IMR-90 (cell line): ENCODE measurements at regions not wholly inside any gene's neighbourhood (a gene's known extent, or its start where the extent isn't known, plus 50 kb on each side); places are given as distances from the start of the nearest gene placed in this dataset.

Experiments used
- ATAC-seq: fragments of 200-7000 bp; cut with Tn5 transposase; 2 replicates; pipeline ENCODE4 v1.9.1; 2020; ENCODE audit warnings: low read depth, mild to moderate bottlenecking, moderate library complexity
- BruUV-seq: library from RNA; stranded (reverse); fragments of 400-500 nt; replicated peaks from 2 replicates; lab custom pipeline; 2021; lab: Mats Ljungman, UMichigan
- CTCF ChIA-PET: fragments of 300-600 bp; formaldehyde crosslinking; extraction: SDS; loops from one replicate; lab custom pipeline; 2021; ENCODE audit warnings: antibody characterized with exemption; lab: Yijun Ruan, JAX
- POLR2A ChIA-PET: fragments of 300-600 bp; sonication (Branson Sonifier 250); formaldehyde crosslinking; loops from one replicate; lab custom pipeline; 2022; ENCODE audit warnings: antibody characterized with exemption; ENCODE audit not compliant: unreplicated experiment; lab: Charles Lee
- DNase-seq: peaks from one replicate; pipeline ENCODE4 v3.0.0; 2013
- H2AFZ ChIP-seq: replicated peaks from 2 replicates; pipeline ENCODE3; 2013; ENCODE audit warnings: low read length, mild to moderate bottlenecking; ENCODE audit not compliant: poor library complexity
- H2AK5ac ChIP-seq: 2 replicates; pipeline ENCODE4 v1.6.1; 2013; ENCODE audit warnings: low read depth, low read length, inconsistent platforms
- H2AK9ac ChIP-seq: replicated peaks from 2 replicates; pipeline ENCODE3; 2013; ENCODE audit warnings: mild to moderate bottlenecking, low read depth, low read length, moderate library complexity; ENCODE audit not compliant: poor library complexity
- H2BK120ac ChIP-seq: 2 replicates; pipeline ENCODE4 v1.6.1; 2013; ENCODE audit warnings: low read depth, low read length, inconsistent platforms
- H2BK15ac ChIP-seq: 3 replicates; pipeline ENCODE4 v1.6.1; 2013; ENCODE audit warnings: low read depth, low read length, inconsistent platforms
- H2BK20ac ChIP-seq: 2 replicates; pipeline ENCODE4 v1.6.1; 2013; ENCODE audit warnings: low read depth, mild to moderate bottlenecking, inconsistent platforms, low read length, moderate library complexity
- H2BK5ac ChIP-seq: 2 replicates; pipeline ENCODE4 v1.6.1; 2013; ENCODE audit warnings: mild to moderate bottlenecking, low read depth, low read length, inconsistent platforms; ENCODE audit not compliant: poor library complexity, severe bottlenecking
- H3K14ac ChIP-seq: replicated peaks from 2 replicates; pipeline ENCODE4 v1.6.1; 2013; ENCODE audit warnings: low read depth, low read length, inconsistent platforms
- H3K18ac ChIP-seq: 2 replicates; pipeline ENCODE4 v1.6.1; 2013; ENCODE audit warnings: low read depth, low read length, control low read depth
- H3K23ac ChIP-seq: 2 replicates; pipeline ENCODE4 v1.6.1; 2013; ENCODE audit warnings: low read depth, low read length, inconsistent platforms
- H3K27ac ChIP-seq: 2 replicates; pipeline ENCODE4 v1.5.1; 2013; ENCODE audit warnings: mild to moderate bottlenecking, control low read depth, low read length; ENCODE audit not compliant: insufficient read depth
- H3K27me3 ChIP-seq: 2 replicates; pipeline ENCODE4 v1.6.1; 2013; ENCODE audit warnings: low read length; ENCODE audit not compliant: control insufficient read depth, insufficient read depth
- H3K36me3 ChIP-seq: 2 replicates; pipeline ENCODE4 v1.6.1; 2013; ENCODE audit warnings: low read length, mixed read lengths; ENCODE audit not compliant: control insufficient read depth, insufficient read depth
- H3K4ac ChIP-seq: 2 replicates; pipeline ENCODE4 v1.6.1; 2013; ENCODE audit warnings: low read depth, low read length, inconsistent platforms
- H3K4me1 ChIP-seq: 2 replicates; pipeline ENCODE4 v1.6.1; 2013; ENCODE audit warnings: low read length, mixed read lengths; ENCODE audit not compliant: control insufficient read depth, insufficient read depth
- H3K4me2 ChIP-seq: 2 replicates; pipeline ENCODE4 v1.6.1; 2013; ENCODE audit warnings: low read depth, mild to moderate bottlenecking, control low read depth, low read length, moderate library complexity
- H3K4me3 ChIP-seq: 2 replicates; pipeline ENCODE4 v1.5.1; 2013; ENCODE audit warnings: low read depth, mild to moderate bottlenecking, control low read depth, low read length, moderate library complexity; ENCODE audit not compliant: insufficient read depth
- H3K56ac ChIP-seq: 2 replicates; pipeline ENCODE4 v1.6.1; 2013; ENCODE audit warnings: low read length, inconsistent platforms; ENCODE audit not compliant: insufficient read depth; ENCODE audit errors: extremely low read depth
- H3K79me1 ChIP-seq, 2 experiments: 2 replicates each; pipeline ENCODE4 v1.6.1; 2013; ENCODE audit warnings: low read length in 2 of 2, inconsistent platforms in 1 of 2, low read depth in 1 of 2
- H3K9ac ChIP-seq: 2 replicates; pipeline ENCODE4 v1.6.1; 2013; ENCODE audit warnings: low read depth, low read length, control low read depth
- H3K9me1 ChIP-seq: 2 replicates; pipeline ENCODE4 v1.6.1; 2013; ENCODE audit warnings: low read length, inconsistent platforms; ENCODE audit not compliant: insufficient read depth
- H3K9me3 ChIP-seq: 2 replicates; pipeline ENCODE4 v1.6.1; 2013; ENCODE audit warnings: low read length; ENCODE audit not compliant: control insufficient read depth, insufficient read depth
- H4K20me1 ChIP-seq: 2 replicates; pipeline ENCODE4 v1.6.1; 2013; ENCODE audit warnings: low read length, inconsistent platforms; ENCODE audit not compliant: insufficient read depth
- H4K5ac ChIP-seq: 2 replicates; pipeline ENCODE4 v1.6.1; 2013; ENCODE audit warnings: mild to moderate bottlenecking, low read depth, low read length, control low read depth
- H4K8ac ChIP-seq, 2 experiments: 2 replicates each; pipeline ENCODE4 v1.6.1; 2013; ENCODE audit warnings: low read depth in 2 of 2, low read length in 2 of 2, control low read depth in 1 of 2, inconsistent platforms in 1 of 2
- H4K91ac ChIP-seq: 2 replicates; pipeline ENCODE4 v1.6.1; 2013; ENCODE audit warnings: low read depth, low read length, inconsistent platforms; ENCODE audit not compliant: insufficient read depth
- BHLHE40 ChIP-seq: fragments of 150-350 bp; IDR thresholded peaks from 2 replicates; pipeline ENCODE4 v1.6.1; 2016; ENCODE audit warnings: mild to moderate bottlenecking, low read depth, low read length
- CEBPB ChIP-seq: IDR thresholded peaks from 2 replicates; pipeline ENCODE4 v1.6.1; 2012; ENCODE audit warnings: low read depth, low read length, improper control_type of control experiment
- CHD1 ChIP-seq: IDR thresholded peaks from 2 replicates; pipeline ENCODE4 v1.6.1; 2012; ENCODE audit warnings: low read depth, low read length, improper control_type of control experiment
- FOS ChIP-seq: fragments of 150-350 bp; IDR thresholded peaks from 2 replicates; pipeline ENCODE4 v1.6.1; 2016; ENCODE audit warnings: low read depth, low read length
- NFE2L2 ChIP-seq: fragments of 150-350 bp; IDR thresholded peaks from 2 replicates; pipeline ENCODE4 v1.6.1; 2016; ENCODE audit warnings: low read depth, mild to moderate bottlenecking, low read length
- POLR2A ChIP-seq: IDR thresholded peaks from 2 replicates; pipeline ENCODE4 v1.6.1; 2012; ENCODE audit warnings: mild to moderate bottlenecking, low read depth, low read length
- RCOR1 ChIP-seq: IDR thresholded peaks from 2 replicates; pipeline ENCODE4 v1.6.1; 2012; ENCODE audit warnings: mild to moderate bottlenecking, low read length, improper control_type of control experiment; ENCODE audit not compliant: insufficient replicate concordance
- RFX5 ChIP-seq: IDR thresholded peaks from 2 replicates; pipeline ENCODE4 v1.8.0; 2012; ENCODE audit warnings: low read depth, mild to moderate bottlenecking, low read length, moderate library complexity
- USF2 ChIP-seq: fragments of 150-350 bp; IDR thresholded peaks from 2 replicates; pipeline ENCODE4 v1.6.1; 2017; ENCODE audit warnings: mild to moderate bottlenecking, antibody characterized with exemption, low read length, low read depth
- WGBS, 2 experiments: methylation state at CpG; one replicate each; pipeline versions ENCODE4 v1.1.5 to v1.1.7; 2013; ENCODE audit warnings: missing lambda C conversion rate in 2 of 2; ENCODE audit not compliant: insufficient read length in 1 of 2; ENCODE audit errors: extremely low coverage in 2 of 2; 5-methylcytosine and 5-hydroxymethylcytosine counted together
- dilution Hi-C: fragments of 300-500 bp; cut with HindIII; formaldehyde crosslinking; loops from one replicate; pipeline ENCODE4 v1.14.3; 2018; ENCODE audit warnings: low sequenced_read_pairs; ENCODE audit not compliant: unreplicated experiment
- in situ Hi-C: fragments of 300-500 bp; cut with MboI; formaldehyde crosslinking; loops from 3 replicates; pipeline ENCODE4 v1.14.3; 2019; ENCODE audit warnings: low sequenced_read_pairs, inconsistent platforms, mixed read lengths
- intact Hi-C: fragments of 100-400 bp; cut with micrococcal nuclease; formaldehyde crosslinking; loops from 2 replicates; pipeline ENCODE4 v1.10.0; 2022
- TF ChIP-seq, protein P1 (sequence below): conservative IDR thresholded peaks from 2 replicates; pipeline ENCODE4 v1.5.1; 2012; ENCODE audit warnings: mild to moderate bottlenecking, low read depth, low read length, improper control_type of control experiment

- no peak overlapping the region for H3K4me3 ChIP-seq
- H2AFZ ChIP-seq = peak overlapping the region; percentile 72
- H2BK20ac ChIP-seq = peak overlapping the region; percentile 87; the same call in 1 of the 2 replicates
- ChIA-PET POLR2A (no interaction called here), CTCF (no interaction called here)
- 0 out of 2 replicates have a peak, but pooled peaks cover 2% of the 10 kb centered on the region for H3K4me1 ChIP-seq
- no peak overlapping the region for H3K9ac ChIP-seq
- peak overlapping the region; percentile 86; the same call in 1 of the 2 replicates for H4K5ac ChIP-seq
- no peaks in the 10 kb centered on the region for H3K27me3 ChIP-seq
- no peak overlapping the region; the same call in 2 of the 3 replicates for H2BK15ac ChIP-seq
- WGBS, 2 experiments = 100% methylated on average over 1 of the region's 4 CpGs; no CpG with 5 or more reads in 1 of the 2 experiments
- peak overlapping the region; percentile 90 for H3K14ac ChIP-seq
- no peak for DNase-seq
- no TSS peak for BruUV-seq
- no peak overlapping the region for H3K4me2 ChIP-seq
- dilution Hi-C loops (no loop called here), intact Hi-C loops (loop anchor here (10.0 kb wide), 1 partner anchor 487 kb away; no protein-coding TSS in a partner anchor), in situ Hi-C loops (no loop called here)
- peak overlapping the region in 1 of 2 experiments; percentile 48; a peak in 3 of 4 replicates for H4K8ac ChIP-seq
- H3K27ac ChIP-seq = no peak overlapping the region
- H4K91ac ChIP-seq = peak overlapping the region; percentile 70
- H3K79me1 ChIP-seq = no peaks in the 10 kb centered on the region
- ATAC-seq = no peak
- no peak overlapping the region for H2AK5ac ChIP-seq
- H2BK5ac ChIP-seq = peak overlapping the region; percentile 86
- no peaks in the 10 kb centered on the region for H3K9me1 ChIP-seq
- peak overlapping the region; percentile 72; the same call in 1 of the 2 replicates for H3K4ac ChIP-seq
- H3K36me3 ChIP-seq = no peaks in the 10 kb centered on the region
- peak overlapping the region; percentile 11; the same call in 1 of the 2 replicates for H3K56ac ChIP-seq
- H3K23ac ChIP-seq = peak overlapping the region; percentile 24; the same call in 1 of the 2 replicates
- no peak overlapping the region for H2AK9ac ChIP-seq
- no peak for TF ChIP-seq CEBPB
- no peak for TF ChIP-seq POLR2A
- TF ChIP-seq USF2 = no peak
- TF ChIP-seq, protein P1, sequence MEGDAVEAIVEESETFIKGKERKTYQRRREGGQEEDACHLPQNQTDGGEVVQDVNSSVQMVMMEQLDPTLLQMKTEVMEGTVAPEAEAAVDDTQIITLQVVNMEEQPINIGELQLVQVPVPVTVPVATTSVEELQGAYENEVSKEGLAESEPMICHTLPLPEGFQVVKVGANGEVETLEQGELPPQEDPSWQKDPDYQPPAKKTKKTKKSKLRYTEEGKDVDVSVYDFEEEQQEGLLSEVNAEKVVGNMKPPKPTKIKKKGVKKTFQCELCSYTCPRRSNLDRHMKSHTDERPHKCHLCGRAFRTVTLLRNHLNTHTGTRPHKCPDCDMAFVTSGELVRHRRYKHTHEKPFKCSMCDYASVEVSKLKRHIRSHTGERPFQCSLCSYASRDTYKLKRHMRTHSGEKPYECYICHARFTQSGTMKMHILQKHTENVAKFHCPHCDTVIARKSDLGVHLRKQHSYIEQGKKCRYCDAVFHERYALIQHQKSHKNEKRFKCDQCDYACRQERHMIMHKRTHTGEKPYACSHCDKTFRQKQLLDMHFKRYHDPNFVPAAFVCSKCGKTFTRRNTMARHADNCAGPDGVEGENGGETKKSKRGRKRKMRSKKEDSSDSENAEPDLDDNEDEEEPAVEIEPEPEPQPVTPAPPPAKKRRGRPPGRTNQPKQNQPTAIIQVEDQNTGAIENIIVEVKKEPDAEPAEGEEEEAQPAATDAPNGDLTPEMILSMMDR = no peak
- TF ChIP-seq NFE2L2 = no peak
- TF ChIP-seq RCOR1 = no peak
- TF ChIP-seq FOS = no peak
- no peak for TF ChIP-seq RFX5
- TF ChIP-seq CHD1 = no peak
- no peak for TF ChIP-seq BHLHE40
- H3K9me3 ChIP-seq = peaks cover 2% of the 10 kb centered on the region; the same call in 1 of the 2 replicates
- no peaks in the 10 kb centered on the region for H4K20me1 ChIP-seq
- H2BK120ac ChIP-seq = peak overlapping the region; percentile 87
- H3K18ac ChIP-seq = peak overlapping the region; percentile 96; the same call in 1 of the 2 replicates
Measured at GRCh38 chr4:28351826-28352225, 1491.2 kb downstream of the STIM2 start.
